GM19025 (cell line): ENCODE measurements at regions not wholly inside any gene's neighbourhood (a gene's known extent, or its start where the extent isn't known, plus 50 kb on each side); places are given as distances from the start of the nearest gene placed in this dataset.
"Not testable (repeated sequence)": the region's sequence is repeated elsewhere in the genome, so short reads cannot be mapped to it uniquely, and the experiment has no call there.

Experiments used
- ATAC-seq: cut with Tn5 transposase; IDR thresholded peaks from one replicate; pipeline ENCODE4 v1.9.1; 2021; ENCODE audit warnings: mild to moderate bottlenecking, low read depth, moderate library complexity; ENCODE audit not compliant: unreplicated experiment

DNA sequence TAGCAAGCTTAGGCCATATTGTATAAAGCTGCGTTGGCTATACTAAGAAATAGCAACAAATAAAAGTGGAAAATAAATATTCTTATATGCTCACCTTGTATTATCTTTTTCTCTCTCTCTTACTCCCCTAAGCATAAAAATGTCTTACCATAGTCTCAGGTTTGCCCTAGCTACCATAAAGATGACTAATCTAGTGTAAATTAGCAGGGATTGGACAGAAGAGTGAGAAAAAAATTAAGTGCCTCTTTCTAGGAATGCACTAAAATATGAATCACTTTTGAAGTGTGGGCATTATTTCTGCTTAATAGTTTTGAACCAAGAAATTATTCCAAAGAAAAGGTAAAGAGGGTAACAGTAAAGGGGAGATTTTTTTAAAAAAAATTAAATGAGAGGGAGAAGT is 201.3 kb downstream of the HINT1 start:
- no peak for ATAC-seq

DNA sequence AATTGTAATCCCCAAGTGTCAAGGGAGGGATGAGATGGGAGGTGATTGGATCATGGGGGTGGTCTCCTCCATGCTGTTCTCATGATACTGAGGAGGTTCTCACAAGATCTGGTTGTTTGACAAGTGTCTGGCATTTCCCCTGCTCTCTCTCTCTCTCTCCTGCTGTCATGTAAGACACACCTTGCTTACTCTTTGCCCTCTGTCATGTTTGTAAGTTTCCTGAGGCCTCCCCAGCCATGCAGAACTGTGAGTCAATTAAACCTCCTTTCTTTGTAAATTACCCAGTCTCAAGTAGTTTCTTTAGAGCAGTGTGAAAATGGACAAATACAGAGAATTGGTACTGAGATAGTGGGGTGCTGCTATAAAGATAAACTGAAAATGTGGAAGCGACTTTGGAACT is 207.9 kb downstream of the HINT1 start:
- ATAC-seq = no peak

DNA sequence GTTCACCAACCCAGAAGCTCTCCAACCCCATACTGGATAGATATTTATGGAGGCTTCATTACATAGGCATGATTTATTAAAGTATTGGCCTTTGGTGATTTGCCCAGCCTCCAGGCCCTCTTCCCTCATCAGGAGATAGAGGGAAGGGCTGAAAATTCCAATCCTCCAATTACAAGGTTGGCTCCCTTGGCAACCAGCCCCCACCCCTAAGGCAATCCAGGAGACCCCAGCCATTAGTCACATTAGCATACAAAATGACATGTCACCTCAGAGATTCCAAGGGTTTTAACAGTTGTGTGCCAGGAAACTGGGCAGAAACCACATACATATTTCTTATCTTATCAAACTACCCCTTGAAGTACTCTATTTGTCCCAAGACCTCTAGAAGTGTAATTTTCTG is 210.0 kb downstream of the HINT1 start:
- ATAC-seq = no peak

DNA sequence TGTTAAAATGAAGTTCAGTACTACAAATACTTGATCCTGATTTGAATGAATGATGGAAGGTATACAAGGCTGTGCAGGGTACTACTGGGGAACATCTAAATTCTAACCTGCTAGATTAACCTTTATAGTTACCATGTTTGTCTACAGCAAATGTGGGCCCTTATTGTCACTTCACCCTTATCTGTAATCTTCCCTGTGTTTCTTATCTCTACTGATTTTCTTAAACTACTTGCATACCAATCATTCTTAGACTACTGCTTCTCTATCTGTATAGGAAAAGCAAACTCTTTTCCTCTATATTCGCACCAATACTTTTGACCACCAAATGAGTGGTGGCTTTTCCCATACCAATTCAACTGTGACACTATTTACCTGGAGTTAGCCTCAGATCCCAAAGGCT is 210.7 kb downstream of the HINT1 start:
- ATAC-seq = no peak

DNA sequence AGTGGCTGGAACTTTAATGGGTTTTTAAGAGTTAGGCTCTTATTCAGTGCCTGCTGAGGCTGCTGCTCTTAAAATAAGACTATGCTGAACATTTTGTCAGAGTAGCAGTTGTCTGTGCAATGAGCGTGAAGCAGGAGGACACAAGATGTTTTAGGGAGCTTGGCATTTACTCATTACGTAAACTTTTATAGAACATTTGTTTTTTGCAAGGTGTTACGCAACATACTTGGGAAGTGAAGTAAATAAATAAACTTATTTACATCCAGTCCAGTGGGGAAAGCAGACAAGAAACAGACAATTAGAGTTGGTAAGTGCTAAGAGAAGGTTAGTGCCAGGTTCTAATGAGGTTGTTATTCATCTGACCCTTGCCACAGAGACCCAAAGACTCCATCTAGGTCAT is 226.0 kb downstream of the HINT1 start:
- no peak for ATAC-seq

DNA sequence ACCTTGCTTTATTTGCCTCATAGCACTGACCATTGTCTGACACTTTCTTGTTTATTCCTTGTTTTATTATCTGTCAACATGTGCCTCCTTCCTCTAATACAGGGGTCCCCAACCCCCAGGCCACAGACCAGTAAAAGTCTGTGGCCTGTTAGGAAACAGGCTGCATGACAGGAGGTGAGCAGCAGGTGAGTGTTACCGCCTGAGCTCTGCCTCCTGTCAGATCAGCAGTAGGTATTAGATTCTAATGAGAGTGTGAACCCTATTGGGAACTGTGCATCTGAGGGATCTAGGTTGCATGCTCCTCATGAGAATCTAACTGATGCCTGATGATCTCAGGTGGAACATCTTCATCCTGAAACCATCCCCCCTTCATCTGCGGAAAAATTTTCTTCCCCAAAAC is 228.0 kb downstream of the HINT1 start:
- ATAC-seq = no peak

DNA sequence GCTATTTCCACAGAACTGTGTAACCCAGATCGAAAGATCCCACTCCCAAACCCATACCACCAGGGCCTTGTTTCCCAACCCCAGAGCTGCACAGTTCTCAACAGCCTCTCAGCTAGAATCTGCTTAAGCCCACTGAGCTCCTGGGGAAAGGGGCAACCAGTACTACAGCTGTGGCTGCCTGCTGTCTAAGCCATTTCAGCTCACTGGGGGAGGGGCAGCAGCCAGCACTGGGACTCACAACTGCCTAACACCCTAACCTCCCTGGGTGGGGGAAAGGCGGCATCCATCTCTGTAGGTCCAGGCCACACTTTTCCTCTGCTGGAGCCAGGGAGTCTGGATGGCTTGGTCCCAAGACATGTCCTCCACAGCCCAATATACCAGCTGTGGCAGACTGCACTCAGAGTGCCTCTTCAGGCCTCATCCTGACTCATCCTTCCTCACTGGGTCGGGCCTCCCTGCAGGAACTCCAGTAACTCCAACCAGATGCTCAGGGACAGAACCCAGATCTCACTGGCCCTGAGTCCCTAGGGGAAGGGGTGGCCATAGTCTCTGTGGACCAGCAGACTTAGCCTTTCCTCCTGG is 241.4 kb downstream of the HINT1 start:
- ATAC-seq = no peak

DNA sequence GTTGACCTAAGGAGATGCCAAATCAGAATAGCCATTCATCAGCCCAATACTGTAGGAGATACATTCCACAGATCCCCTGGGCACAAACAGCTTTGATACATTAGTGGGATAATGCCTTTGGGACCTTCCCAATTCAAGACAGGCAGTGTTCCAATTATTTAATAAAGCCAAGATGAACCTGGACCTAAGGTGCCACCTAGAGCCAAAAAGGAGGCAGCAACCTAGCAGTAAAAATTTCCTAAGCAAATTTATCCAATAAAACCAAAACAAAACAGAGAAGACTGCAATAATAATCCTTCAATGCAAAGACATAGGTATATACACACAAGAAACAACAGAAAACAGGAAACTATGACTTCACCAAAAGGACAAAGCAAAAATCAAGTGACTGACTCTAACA is 253.0 kb downstream of the HINT1 start:
- no peak for ATAC-seq

DNA sequence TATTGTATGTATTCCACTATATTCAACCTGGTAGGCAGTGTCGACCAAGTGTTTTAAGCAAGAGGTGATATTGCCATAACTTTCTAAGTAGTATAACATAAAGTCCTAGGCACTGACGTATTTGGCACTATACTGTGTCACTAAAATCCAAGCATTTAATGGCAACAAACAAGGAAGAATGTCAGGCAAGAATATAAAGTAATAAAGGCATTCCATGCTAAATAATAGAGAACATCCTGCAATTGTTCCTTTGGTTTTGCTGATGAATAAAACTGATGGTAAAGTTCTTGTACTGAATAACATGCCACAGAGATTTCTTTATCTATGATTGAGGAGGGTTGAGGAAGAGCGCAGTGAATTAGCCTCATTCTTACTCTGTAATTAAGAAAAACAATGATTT is 256.9 kb downstream of the HINT1 start:
- ATAC-seq = no peak

DNA sequence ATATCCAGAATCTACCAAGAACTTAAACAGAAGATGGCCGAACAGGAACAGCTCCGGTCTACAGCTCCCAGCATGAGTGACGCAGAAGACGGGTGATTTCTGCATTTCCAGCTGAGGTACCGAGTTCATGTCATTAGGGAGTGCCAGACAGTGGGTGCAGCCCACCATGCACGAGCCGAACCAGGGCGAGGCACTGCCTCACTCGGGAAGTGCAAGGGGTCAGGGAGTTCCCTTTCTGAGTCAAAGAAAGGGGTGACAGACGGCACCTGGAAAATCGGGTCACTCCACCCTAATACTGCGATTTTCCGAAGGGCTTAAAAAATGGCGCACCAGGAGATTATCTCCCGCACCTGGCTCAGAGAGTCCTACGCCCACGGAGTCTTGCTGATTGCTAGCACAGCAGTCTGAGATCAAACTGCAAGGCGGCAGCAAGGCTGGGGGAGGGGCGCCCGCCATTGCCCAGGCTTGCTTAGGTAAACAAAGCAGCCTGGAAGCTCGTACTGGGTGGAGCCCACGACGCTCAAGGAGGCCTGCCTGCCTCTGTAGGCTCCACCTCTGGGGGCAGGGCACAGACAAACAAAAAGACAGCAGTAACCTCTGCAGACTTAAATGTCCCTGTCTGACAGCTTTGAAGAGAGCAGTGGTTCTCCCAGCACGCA is 267.4 kb downstream of the HINT1 start:
- not testable (repeated sequence) for ATAC-seq

DNA sequence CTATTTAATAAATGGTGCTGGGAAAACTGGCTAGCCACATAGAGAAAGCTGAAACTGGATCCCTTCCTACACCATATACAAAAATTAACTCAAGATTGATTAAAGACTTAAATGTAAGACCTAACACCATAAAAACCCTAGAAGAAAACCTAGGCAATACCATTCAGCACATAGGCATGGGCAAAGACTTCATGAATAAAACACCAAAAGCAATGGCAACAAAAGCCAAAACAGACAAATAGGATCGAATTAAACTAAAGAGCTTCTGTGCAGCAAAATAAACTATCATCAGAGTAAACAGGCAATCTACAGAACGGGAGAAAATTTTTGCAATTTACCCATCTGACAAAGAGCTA is 267.9 kb downstream of the HINT1 start:
- not testable (repeated sequence) for ATAC-seq

DNA sequence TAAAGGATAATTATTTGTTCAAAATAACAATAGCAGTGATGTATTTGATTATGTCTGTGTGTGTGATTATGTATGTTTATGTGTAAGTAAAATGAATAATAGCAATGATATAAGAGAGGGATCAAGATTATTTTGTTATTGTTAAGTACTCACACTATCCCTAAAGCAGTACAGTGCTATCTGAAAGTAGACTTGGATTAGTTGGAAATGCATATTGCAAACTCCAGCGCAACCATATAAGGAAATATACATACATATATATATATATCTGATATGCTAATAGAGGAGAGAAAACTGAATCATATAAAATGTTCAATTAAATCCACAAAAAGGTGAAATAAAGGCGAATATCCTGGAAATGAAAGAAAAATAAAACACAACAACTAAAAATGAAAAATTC is 268.4 kb downstream of the HINT1 start:
- ATAC-seq = no peak

DNA sequence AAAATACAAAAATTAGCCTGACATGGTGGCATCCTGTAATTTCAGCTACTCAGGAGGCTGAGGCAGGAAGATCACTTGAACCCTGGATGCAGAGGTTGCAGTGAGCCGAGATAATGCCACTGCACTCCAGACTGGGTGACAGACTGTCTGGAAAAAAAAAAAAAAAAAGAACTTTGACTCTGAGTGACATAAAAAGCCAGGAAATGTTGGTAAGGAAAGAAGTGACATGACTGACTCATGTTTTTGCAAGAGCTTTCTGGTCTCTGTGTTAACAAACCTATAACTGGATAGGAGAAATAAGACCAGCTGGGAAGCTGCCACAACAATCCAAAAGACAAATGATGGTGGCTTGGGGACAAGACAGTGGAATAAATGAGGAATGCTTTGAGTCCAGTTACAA is 272.1 kb downstream of the HINT1 start:
- ATAC-seq = no peak

DNA sequence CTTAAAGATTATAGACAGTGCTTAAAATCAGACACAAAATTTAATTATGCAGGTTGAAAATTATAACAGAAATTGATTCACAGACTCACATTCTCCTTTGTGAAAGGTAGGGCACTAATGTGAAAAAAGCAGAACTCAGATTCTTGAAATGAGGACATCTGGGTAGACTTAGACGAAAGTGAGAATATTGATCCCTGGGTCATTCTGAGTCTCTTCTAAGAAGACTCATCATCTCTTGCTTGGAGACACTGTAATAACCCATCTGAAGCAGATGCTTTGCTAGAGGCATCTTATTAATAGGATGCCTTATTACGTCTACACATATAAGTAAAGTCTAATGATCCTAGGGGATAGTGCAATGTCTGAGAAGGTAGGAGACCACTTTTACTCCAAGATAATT is 274.4 kb downstream of the HINT1 start:
- no peak for ATAC-seq

DNA sequence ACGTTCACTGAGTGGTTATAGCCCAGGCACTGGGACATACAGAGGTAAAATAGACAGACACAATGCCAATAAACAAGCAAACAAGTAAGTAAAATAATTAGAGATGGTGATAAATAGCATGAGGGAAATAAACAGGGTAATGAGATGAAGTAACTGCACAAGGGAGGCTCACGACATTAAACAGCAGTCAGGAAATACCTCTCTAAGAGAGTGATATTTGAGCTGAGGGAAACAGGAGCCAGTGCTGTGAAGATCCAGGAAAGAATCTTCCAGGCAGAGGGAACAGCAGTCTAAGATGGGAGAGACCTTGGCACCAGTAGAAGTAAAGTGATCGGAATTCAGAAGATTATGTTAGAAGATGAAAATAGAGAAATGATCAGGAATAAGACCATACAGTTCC is 279.4 kb downstream of the HINT1 start:
- ATAC-seq = no peak

DNA sequence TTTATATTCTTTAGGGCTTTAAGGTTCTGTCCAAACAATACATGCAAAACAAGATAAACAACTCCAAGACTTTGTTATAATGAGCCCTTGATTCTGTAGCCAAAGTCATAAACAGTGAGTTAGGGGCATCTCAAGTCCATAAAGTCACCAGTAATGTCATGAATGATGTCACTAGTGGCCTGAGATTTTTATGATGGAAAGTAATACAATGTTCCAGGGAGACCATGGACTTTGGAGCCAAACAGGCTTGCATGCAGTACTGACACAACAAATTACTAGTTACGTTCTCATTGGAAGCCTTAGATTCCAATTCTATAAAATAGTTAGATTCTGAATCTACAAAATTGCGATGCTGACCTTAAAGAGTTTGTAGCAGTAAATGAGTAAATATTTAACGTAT is 280.0 kb downstream of the HINT1 start:
- no peak for ATAC-seq

DNA sequence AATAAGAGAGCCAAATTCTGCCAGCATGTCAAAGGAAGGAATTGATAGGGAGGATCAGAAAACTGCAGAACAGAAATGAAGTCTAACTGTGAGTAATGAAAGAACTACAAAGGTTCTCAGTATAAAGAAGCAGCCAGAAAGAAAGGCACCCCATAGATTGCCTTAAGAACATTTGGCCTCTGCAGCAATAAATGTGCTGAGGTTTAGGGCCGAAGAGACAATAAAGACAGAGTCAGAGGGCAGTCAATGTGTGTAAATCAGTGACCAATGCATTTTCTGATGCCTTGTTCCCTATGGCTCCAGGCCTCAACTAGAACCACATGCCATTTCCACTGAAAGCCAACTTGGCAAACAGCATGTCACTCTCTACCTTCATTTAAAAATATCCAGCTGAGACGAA is 281.0 kb downstream of the HINT1 start:
- no peak for ATAC-seq

DNA sequence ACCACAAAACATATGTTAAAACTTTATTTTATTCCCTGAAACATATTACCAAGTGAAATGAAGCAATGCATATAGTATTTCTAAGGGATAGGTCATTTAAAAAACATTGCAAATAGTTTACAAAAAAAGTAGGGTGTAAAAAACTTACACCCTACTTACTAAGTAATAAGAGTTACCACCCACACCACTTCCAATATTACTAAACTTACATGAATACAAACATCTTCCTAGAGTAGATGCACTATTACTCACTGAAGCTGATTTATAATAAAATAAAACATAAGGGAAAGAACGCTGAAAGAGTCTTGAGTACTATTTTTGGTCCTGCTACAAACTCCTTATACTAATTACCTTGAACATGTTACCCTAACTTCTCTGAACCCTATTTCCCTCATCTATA is 289.4 kb downstream of the HINT1 start:
- no peak for ATAC-seq

DNA sequence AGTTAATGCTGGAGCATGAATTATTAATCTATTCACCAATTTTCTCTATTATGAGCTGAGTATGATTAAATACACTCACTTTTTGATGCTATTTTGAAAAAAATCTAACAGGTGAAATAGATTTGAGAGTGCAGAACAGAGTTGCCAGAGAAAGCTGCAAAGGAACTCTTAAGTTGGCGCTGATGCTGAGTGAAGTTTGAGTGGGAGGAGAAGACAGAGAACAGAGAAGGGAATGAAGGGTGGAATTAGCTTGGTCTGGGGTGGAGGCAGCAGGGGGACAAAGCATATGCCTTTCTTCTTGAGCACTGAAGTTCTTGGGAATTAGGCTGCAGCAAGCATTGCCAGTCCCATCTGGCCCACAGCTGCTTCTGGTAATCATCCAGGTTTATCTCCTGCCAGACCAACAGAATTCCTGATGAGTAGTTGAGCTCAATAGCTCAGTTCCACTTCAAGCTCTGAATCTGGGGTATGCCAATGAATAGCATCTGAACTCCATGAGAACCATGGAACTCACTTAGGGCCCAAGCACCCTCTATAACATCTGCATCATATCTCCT is 290.1 kb downstream of the HINT1 start:
- ATAC-seq = no peak

DNA sequence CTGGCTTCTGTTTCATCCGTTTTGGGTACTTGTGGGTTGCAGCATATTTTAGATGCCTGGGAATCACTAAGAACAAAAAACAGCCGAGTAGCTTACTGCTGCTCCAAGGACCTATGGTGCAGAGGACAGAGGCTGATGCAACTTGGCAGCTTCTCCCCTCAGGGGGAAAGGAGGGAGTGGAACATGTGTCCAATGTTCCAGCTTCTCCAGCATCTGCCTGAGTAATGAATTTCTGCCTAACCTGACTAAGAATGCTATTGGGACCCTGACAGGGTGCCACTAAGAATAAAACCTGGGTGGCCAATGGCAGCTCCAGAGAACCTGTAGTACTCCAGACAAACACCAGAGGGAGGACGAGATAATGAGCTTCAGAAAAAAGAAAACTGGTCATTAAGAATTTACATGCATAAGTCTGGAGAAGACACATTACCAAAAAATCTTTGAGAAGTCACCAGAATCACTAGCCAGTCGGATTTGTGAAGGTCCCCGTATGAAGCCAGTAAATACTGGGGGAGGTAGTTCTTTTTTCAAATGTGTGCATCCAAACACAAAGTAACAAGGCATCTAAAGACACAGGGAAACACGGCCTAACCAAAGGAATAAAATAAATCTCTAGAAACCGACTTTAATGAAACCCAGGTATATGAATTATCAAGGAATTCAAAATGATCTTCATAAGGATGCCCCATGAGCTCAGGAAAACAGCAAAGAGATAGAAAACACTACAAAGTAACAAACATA is 293.5 kb downstream of the HINT1 start:
- ATAC-seq = peak; percentile 57

DNA sequence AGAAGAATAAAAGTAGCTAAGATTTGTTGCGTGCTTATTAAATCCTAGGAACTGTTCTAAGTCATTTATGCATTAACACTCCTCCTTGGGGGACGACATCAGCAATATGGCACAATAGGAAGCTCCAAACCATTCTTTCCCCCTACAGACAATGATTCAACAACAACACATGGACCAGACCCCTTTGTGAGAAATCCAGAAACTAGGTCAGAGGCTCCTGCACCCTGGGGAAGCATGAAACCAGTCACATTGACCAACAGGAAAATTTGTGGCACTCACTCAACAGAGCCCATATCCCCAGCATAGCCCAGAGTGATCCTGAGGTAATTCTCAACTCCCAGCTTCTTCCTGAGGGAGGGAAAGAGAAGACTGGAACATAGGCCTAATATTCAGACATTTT is 294.4 kb downstream of the HINT1 start:
- ATAC-seq = no peak
